OCI-LY7 (cell line): ENCODE measurements at regions not wholly inside any gene's neighbourhood (a gene's known extent, or its start where the extent isn't known, plus 50 kb on each side); places are given as distances from the start of the nearest gene placed in this dataset.

Experiments used
- BruUV-seq: library from RNA; stranded (reverse); fragments of 400-500 nt; replicated peaks from 2 replicates; lab custom pipeline; 2021; lab: Mats Ljungman, UMichigan
- CTCF ChIA-PET: fragments of 300-600 bp; sonication (Branson Sonifier 250); formaldehyde crosslinking; loops from one replicate; lab custom pipeline; 2022; ENCODE audit warnings: antibody characterized with exemption; ENCODE audit not compliant: unreplicated experiment; lab: Charles Lee
- POLR2A ChIA-PET: fragments of 300-600 bp; sonication (Branson Sonifier 250); formaldehyde crosslinking; loops from one replicate; lab custom pipeline; 2022; ENCODE audit warnings: antibody characterized with exemption; lab: Charles Lee
- DNase-seq: peaks from one replicate; pipeline ENCODE4 v3.0.0-alpha.2; 2015; ENCODE audit warnings: low spot score
- H2AFZ ChIP-seq: fragments of 200-600 bp; sonication (generic), shearing (Covaris generic); 2 replicates; pipeline ENCODE4 v1.6.1; 2014; ENCODE audit warnings: mild to moderate bottlenecking, antibody characterized with exemption, low read length, moderate library complexity
- H3K27ac ChIP-seq: fragments of 200-600 bp; sonication (generic); 2 replicates; pipeline ENCODE4 v1.5.1; 2014; ENCODE audit warnings: mixed run types, low read depth, mild to moderate bottlenecking, moderate library complexity, low read length, inconsistent platforms; ENCODE audit not compliant: poor library complexity, severe bottlenecking
- H3K36me3 ChIP-seq: fragments of 200-600 bp; sonication (generic); 2 replicates; pipeline ENCODE4 v1.6.1; 2014; ENCODE audit warnings: mild to moderate bottlenecking, antibody characterized with exemption, low read length, moderate library complexity, mixed read lengths; ENCODE audit not compliant: insufficient read depth
- H3K4me1 ChIP-seq: fragments of 200-600 bp; sonication (generic); 2 replicates; pipeline ENCODE4 v1.5.1; 2014; ENCODE audit warnings: mild to moderate bottlenecking, low read length; ENCODE audit not compliant: insufficient read depth, poor library complexity, severe bottlenecking
- H3K4me2 ChIP-seq: fragments of 200-600 bp; sonication (generic); 2 replicates; pipeline ENCODE4 v1.6.1; 2014; ENCODE audit warnings: mild to moderate bottlenecking, low read length
- H3K4me3 ChIP-seq: fragments of 200-600 bp; sonication (generic); 2 replicates; pipeline ENCODE4 v1.5.1; 2014; ENCODE audit warnings: mild to moderate bottlenecking, low read depth, low read length; ENCODE audit not compliant: poor library complexity, severe bottlenecking
- H3K79me2 ChIP-seq: fragments of 200-600 bp; sonication (generic); 2 replicates; pipeline ENCODE4 v1.6.1; 2016; ENCODE audit warnings: low read depth, mild to moderate bottlenecking, low read length, moderate library complexity, mixed read lengths; ENCODE audit not compliant: insufficient read depth
- H3K9me2 ChIP-seq: fragments of 200-600 bp; sonication (generic); 2 replicates; pipeline ENCODE4 v1.6.1; 2016; ENCODE audit warnings: mild to moderate bottlenecking, low read length, mixed read lengths; ENCODE audit not compliant: insufficient read depth
- H3K9me3 ChIP-seq: fragments of 200-600 bp; sonication (generic); 2 replicates; pipeline ENCODE4 v1.6.1; 2014; ENCODE audit warnings: mild to moderate bottlenecking, mixed run types, low read length, mixed read lengths
- H4K20me1 ChIP-seq: fragments of 200-600 bp; sonication (generic); 2 replicates; pipeline ENCODE4 v1.6.1; 2014; ENCODE audit warnings: mild to moderate bottlenecking, antibody characterized with exemption, low read length, moderate library complexity, mixed read lengths; ENCODE audit not compliant: insufficient read depth
- CTCF ChIP-seq: fragments of 200-600 bp; sonication (generic); conservative IDR thresholded peaks from 2 replicates; pipeline ENCODE4 v1.5.1; 2014; ENCODE audit warnings: mild to moderate bottlenecking, antibody characterized with exemption, low read length, moderate library complexity, mixed read lengths
- EZH2phosphoT487 ChIP-seq: fragments of 200-600 bp; sonication (generic); IDR thresholded peaks from 2 replicates; pipeline ENCODE4 v1.6.1; 2018; ENCODE audit warnings: low read depth, borderline replicate concordance, mild to moderate bottlenecking, mixed run types, antibody characterized with exemption, low read length, moderate library complexity, mixed read lengths
- intact Hi-C: fragments of 100-400 bp; cut with micrococcal nuclease; formaldehyde crosslinking; loops from one replicate; pipeline ENCODE4 v1.10.0; 2022; ENCODE audit not compliant: unreplicated experiment

- Histone ChIP-seq H2AFZ (no peak overlapping the region), H3K9me2 (no peaks in the 10 kb centered on the region; the same call in 1 of the 2 replicates), H3K4me1 (no peaks in the 10 kb centered on the region), H3K79me2 (no peaks in the 10 kb centered on the region), H3K27ac (no peak overlapping the region), H3K4me3 (no peak overlapping the region), H3K9me3 (no peaks in the 10 kb centered on the region), H3K4me2 (no peak overlapping the region), H3K36me3 (no peaks in the 10 kb centered on the region), H4K20me1 (no peaks in the 10 kb centered on the region)
- CTCF ChIA-PET: no interaction called here
- DNase-seq: no peak
- intact Hi-C loops: no loop called here
- TF ChIP-seq CTCF: no peak
- TF ChIP-seq EZH2phosphoT487: no peak
- no TSS peak for BruUV-seq
- POLR2A ChIA-PET: no interaction called here
Observed at GRCh38 chr10:4525103-4525502, 300.9 kb upstream of the AKR1E2 start.

- no TSS peak for BruUV-seq
- Histone ChIP-seq H3K9me2 (no peaks in the 10 kb centered on the region; the same call in 1 of the 2 replicates), H3K79me2 (no peaks in the 10 kb centered on the region), H2AFZ (no peak overlapping the region), H3K27ac (no peak overlapping the region), H3K4me1 (no peaks in the 10 kb centered on the region), H4K20me1 (no peaks in the 10 kb centered on the region), H3K4me2 (no peak overlapping the region), H3K36me3 (no peaks in the 10 kb centered on the region), H3K9me3 (no peaks in the 10 kb centered on the region), H3K4me3 (no peak overlapping the region)
- ChIA-PET POLR2A (no interaction called here), CTCF (no interaction called here)
- intact Hi-C loops: no loop called here
- TF ChIP-seq EZH2phosphoT487: no peak
- no peak for TF ChIP-seq CTCF
- DNase-seq: no peak
Observed at GRCh38 chr10:4522296-4523000, 303.6 kb upstream of the AKR1E2 start.

GRCh38 chr10:4519658-4520402 lies 306.2 kb upstream of the AKR1E2 start:
- no peak overlapping the region for H3K4me2 ChIP-seq
- POLR2A ChIA-PET: interaction anchor here (0.7 kb wide), 1 partner anchor 17 kb away, joined by 3 read pairs; no protein-coding TSS in a partner anchor
- H4K20me1 ChIP-seq: no peaks in the 10 kb centered on the region
- H3K36me3 ChIP-seq: no peaks in the 10 kb centered on the region
- no peak for TF ChIP-seq EZH2phosphoT487
- TF ChIP-seq CTCF: no peak
- H3K27ac ChIP-seq: no peak overlapping the region
- no TSS peak for BruUV-seq
- H3K9me2 ChIP-seq: no peaks in the 10 kb centered on the region
- H2AFZ ChIP-seq: no peak overlapping the region
- intact Hi-C loops: no loop called here
- no peak overlapping the region for H3K4me3 ChIP-seq
- no peak for DNase-seq
- no peaks in the 10 kb centered on the region for H3K79me2 ChIP-seq
- H3K4me1 ChIP-seq: no peaks in the 10 kb centered on the region
- no peaks in the 10 kb centered on the region for H3K9me3 ChIP-seq
- CTCF ChIA-PET: no interaction called here
